Testis (tissue), 2 donors: ENCODE measurements at regions not wholly inside any gene's neighbourhood (a gene's known extent, or its start where the extent isn't known, plus 50 kb on each side); places are given as distances from the start of the nearest gene placed in this dataset.

Source experiments
- DNase-seq: peaks from one replicate; pipeline ENCODE4 v3.0.0-alpha.2; 2019
- H3K27ac ChIP-seq, 2 donors: fragments of 200-600 bp; sonication (generic); one replicate each; pipeline ENCODE4 v1.5.1; 2019
- H3K27me3 ChIP-seq: fragments of 200-600 bp; sonication (generic); one replicate; pipeline ENCODE4 v1.5.1; 2019
- H3K36me3 ChIP-seq: fragments of 200-600 bp; sonication (generic); one replicate; pipeline ENCODE4 v1.5.1; 2017; ENCODE audit warnings: low read depth; ENCODE audit errors: missing control alignments
- H3K4me1 ChIP-seq: fragments of 200-600 bp; sonication (generic); one replicate; pipeline ENCODE4 v1.5.1; 2019
- H3K4me3 ChIP-seq, 2 donors: fragments of 200-600 bp; sonication (generic); one replicate each; pipeline ENCODE4 v1.5.1; 2017 to 2019
- H3K9me3 ChIP-seq: fragments of 200-600 bp; sonication (generic); one replicate; pipeline ENCODE4 v1.5.1; 2017
- CTCF ChIP-seq, 3 experiments: fragments of 450-650 bp in 2 of 3; fragments of 200-600 bp in 1 of 3; sonication (generic) in 1 of 3; IDR thresholded peaks; one replicate each; pipeline ENCODE4 v1.5.1; 2016 to 2019; ENCODE audit warnings: antibody characterized with exemption in 3 of 3, mild to moderate bottlenecking in 2 of 3, moderate library complexity in 1 of 3
- POLR2A ChIP-seq: fragments of 450-650 bp; IDR thresholded peaks from one replicate; pipeline ENCODE4 v1.6.1; 2017; ENCODE audit warnings: antibody characterized with exemption, mild to moderate bottlenecking, moderate library complexity
- WGBS, 2 donors: methylation state at CpG; one replicate each; pipeline ENCODE4 v1.1.5; 2018; 5-methylcytosine and 5-hydroxymethylcytosine counted together
- intact Hi-C: fragments of 100-400 bp; cut with DNase I; formaldehyde crosslinking; loops from one replicate; pipeline ENCODE4 v1.15.1; 2023; ENCODE audit warnings: low total_unique reads

- 57 to 58% methylated on average over 3 of the region's 3 CpGs for WGBS, 2 donors
- no peak for DNase-seq
- no peak overlapping the region for H3K4me3 ChIP-seq
Observed at GRCh38 chr5:125232779-125233230, 486.4 kb upstream of the ZNF608 start.

GRCh38 chr5:125233944-125234343, 487.5 kb upstream of the ZNF608 start:
- H3K27ac ChIP-seq: no peak overlapping the region
- TF ChIP-seq POLR2A (no peak), CTCF (IDR thresholded peaks at IDR 0.05) (no peak)
- intact Hi-C loops: no loop called here
- no peak overlapping the region for H3K4me3 ChIP-seq
- DNase-seq: no peak
- no peaks in the 10 kb centered on the region for H3K36me3 ChIP-seq
- H3K9me3 ChIP-seq: no peaks in the 10 kb centered on the region
- H3K27me3 ChIP-seq: no peaks in the 10 kb centered on the region
- no peaks in the 10 kb centered on the region for H3K4me1 ChIP-seq
- 76 to 79% methylated on average over 2 of the region's 2 CpGs for WGBS, 2 donors

More at GRCh38 chr5:125232779-125233230, 486.4 kb upstream of the ZNF608 start:
- no peaks in the 10 kb centered on the region for H3K36me3 ChIP-seq
- TF ChIP-seq CTCF (IDR thresholded peaks at IDR 0.05) (no peak), POLR2A (no peak)
- no peak overlapping the region for H3K27ac ChIP-seq
- no peaks in the 10 kb centered on the region for H3K4me1 ChIP-seq
- no peaks in the 10 kb centered on the region for H3K9me3 ChIP-seq
- no peaks in the 10 kb centered on the region for H3K27me3 ChIP-seq
- intact Hi-C loops: no loop called here

- no peaks in the 10 kb centered on the region for H3K36me3 ChIP-seq
- no peak for DNase-seq
- 68 to 76% methylated on average over 2 of the region's 2 CpGs for WGBS, 2 donors
- H3K27ac ChIP-seq: no peak overlapping the region
- TF ChIP-seq POLR2A: no peak
- no peak for TF ChIP-seq CTCF (IDR thresholded peaks at IDR 0.05)
- H3K4me3 ChIP-seq: no peak overlapping the region
- no peaks in the 10 kb centered on the region for H3K9me3 ChIP-seq
- intact Hi-C loops: no loop called here
- no peaks in the 10 kb centered on the region for H3K4me1 ChIP-seq
- no peaks in the 10 kb centered on the region for H3K27me3 ChIP-seq
Observed at GRCh38 chr5:125236007-125236406, 489.6 kb upstream of the ZNF608 start.

- Histone ChIP-seq H3K4me3 (no peak overlapping the region), H3K4me1 (no peaks in the 10 kb centered on the region), H3K36me3 (no peaks in the 10 kb centered on the region), H3K27ac (no peak overlapping the region), H3K27me3 (no peaks in the 10 kb centered on the region), H3K9me3 (no peaks in the 10 kb centered on the region)
- 59 to 75% methylated on average over 1 of the region's 1 CpG for WGBS, 2 donors
- DNase-seq: no peak
- TF ChIP-seq POLR2A: no peak
- TF ChIP-seq CTCF (IDR thresholded peaks at IDR 0.05): no peak
- intact Hi-C loops: no loop called here
Observed at GRCh38 chr5:125236981-125237380, 490.5 kb upstream of the ZNF608 start.

GRCh38 chr5:125244531-125244930, 498.1 kb upstream of the ZNF608 start:
- H3K36me3 ChIP-seq: no peaks in the 10 kb centered on the region
- no peak overlapping the region for H3K27ac ChIP-seq
- 82 to 87% methylated on average over 2 of the region's 2 CpGs for WGBS, 2 donors
- no peak for DNase-seq
- H3K27me3 ChIP-seq: no peaks in the 10 kb centered on the region
- peaks cover 7% of the 10 kb centered on the region for H3K4me1 ChIP-seq
- intact Hi-C loops: no loop called here
- H3K4me3 ChIP-seq: no peak overlapping the region
- no peaks in the 10 kb centered on the region for H3K9me3 ChIP-seq
- TF ChIP-seq POLR2A (no peak), CTCF (IDR thresholded peaks at IDR 0.05) (no peak)
